Neural progenitor cell (in vitro differentiated cells): ENCODE measurements at regions not wholly inside any gene's neighbourhood (a gene's known extent, or its start where the extent isn't known, plus 50 kb on each side); places are given as distances from the start of the nearest gene placed in this dataset.
"Not testable (repeated sequence)": the region's sequence is repeated elsewhere in the genome, so short reads cannot be mapped to it uniquely, and the experiment has no call there.

Experiments
- DNase-seq: peaks from one replicate; pipeline ENCODE4 v3.0.0-alpha.2; 2016; ENCODE audit warnings: low spot score
- H2AFZ ChIP-seq: fragments of 200-600 bp; sonication (generic); replicated peaks from 2 replicates; pipeline ENCODE4 v1.6.1; 2016; ENCODE audit warnings: antibody characterized with exemption
- H3F3A ChIP-seq: fragments of 200-600 bp; sonication (generic); 2 replicates; pipeline ENCODE4 v1.6.1; 2016; ENCODE audit warnings: antibody characterized with exemption, low read depth
- H3K27ac ChIP-seq: fragments of 200-600 bp; sonication (generic); 2 replicates; pipeline ENCODE4 v1.5.1; 2016; ENCODE audit warnings: mild to moderate bottlenecking
- H3K27me3 ChIP-seq: fragments of 200-600 bp; sonication (generic); 2 replicates; pipeline ENCODE4 v1.6.1; 2016; ENCODE audit warnings: mild to moderate bottlenecking, moderate library complexity
- H3K36me3 ChIP-seq: fragments of 200-600 bp; sonication (generic); 2 replicates; pipeline ENCODE4 v1.5.1; 2016
- H3K4me1 ChIP-seq: fragments of 200-600 bp; sonication (generic); 2 replicates; pipeline ENCODE4 v1.6.1; 2016; ENCODE audit warnings: mixed run types
- H3K4me2 ChIP-seq: fragments of 200-600 bp; sonication (generic); 2 replicates; pipeline ENCODE4 v1.6.1; 2016
- H3K4me3 ChIP-seq: fragments of 200-600 bp; sonication (generic); 2 replicates; pipeline ENCODE4 v1.5.1; 2016
- H3K79me2 ChIP-seq: fragments of 200-600 bp; sonication (generic); 2 replicates; pipeline ENCODE4 v1.6.1; 2016; ENCODE audit warnings: low read depth
- H3K9ac ChIP-seq: fragments of 200-600 bp; sonication (generic); 2 replicates; pipeline ENCODE4 v1.6.1; 2016
- H3K9me3 ChIP-seq: fragments of 200-600 bp; sonication (generic); 2 replicates; pipeline ENCODE4 v1.5.1; 2016; ENCODE audit warnings: low read depth
- H4K20me1 ChIP-seq: fragments of 200-600 bp; sonication (generic); 2 replicates; pipeline ENCODE4 v1.6.1; 2016; ENCODE audit warnings: low read depth
- H3K27ac Mint-ChIP-seq: 3 replicates; pipeline ENCODE4 v1.8.0; 2021; ENCODE audit warnings: mixed read lengths
- H3K27me3 Mint-ChIP-seq: 2 replicates; pipeline ENCODE4 v1.8.0; 2022; ENCODE audit warnings: low read depth, mild to moderate bottlenecking, inconsistent platforms, moderate library complexity, mixed read lengths; ENCODE audit not compliant: insufficient read depth
- H3K36me3 Mint-ChIP-seq: 3 replicates; pipeline ENCODE4 v1.8.0; 2021; ENCODE audit warnings: mixed read lengths
- H3K4me1 Mint-ChIP-seq: 3 replicates; pipeline ENCODE4 v1.8.0; 2021; ENCODE audit warnings: mixed read lengths
- H3K4me3 Mint-ChIP-seq: 3 replicates; pipeline ENCODE4 v1.8.0; 2021; ENCODE audit warnings: mild to moderate bottlenecking, moderate library complexity, mixed read lengths
- H3K9me3 Mint-ChIP-seq: 3 replicates; pipeline ENCODE4 v1.8.0; 2020; ENCODE audit warnings: mixed read lengths
- CTCF ChIP-seq: fragments of 200-600 bp; sonication (generic); IDR thresholded peaks from 2 replicates; pipeline ENCODE4 v1.5.1; 2017; ENCODE audit warnings: antibody characterized with exemption, mild to moderate bottlenecking
- EZH2 ChIP-seq: fragments of 200-600 bp; sonication (generic); IDR thresholded peaks from 2 replicates; pipeline ENCODE4 v1.6.1; 2017; ENCODE audit warnings: antibody characterized with exemption, mild to moderate bottlenecking, moderate library complexity
- EZH2phosphoT487 ChIP-seq: fragments of 200-600 bp; sonication (generic); IDR thresholded peaks from 2 replicates; pipeline ENCODE4 v1.6.1; 2017; ENCODE audit warnings: antibody characterized with exemption

DNA sequence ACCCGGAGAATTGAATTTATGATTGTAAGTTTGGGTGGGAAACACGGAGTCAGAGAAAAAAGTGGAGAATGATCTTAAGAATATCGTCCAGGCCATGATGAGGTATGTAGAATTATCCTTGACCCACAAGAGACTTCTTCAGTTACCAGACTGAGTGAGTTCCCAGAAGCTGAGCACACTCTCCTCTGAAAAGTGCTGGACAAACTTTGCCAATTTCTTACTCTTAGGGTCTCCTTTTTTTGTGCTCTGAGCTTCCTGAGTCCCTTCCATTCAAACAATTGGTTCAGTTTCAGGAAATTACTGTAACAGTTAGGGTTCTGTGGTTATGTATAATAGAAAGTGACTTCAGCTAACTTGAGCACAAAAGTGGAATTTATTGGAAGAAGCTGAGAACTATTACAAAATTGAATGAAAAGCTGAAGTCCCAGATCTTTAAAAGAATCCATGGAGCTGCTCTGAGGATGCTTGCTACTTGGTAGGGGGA, 50.6 kb upstream of the EHBP1 start:
- Histone ChIP-seq H4K20me1 (no peaks in the 10 kb centered on the region), H3F3A (no peaks in the 10 kb centered on the region), H2AFZ (no peak overlapping the region), H3K27me3 (no peaks in the 10 kb centered on the region), H3K4me3 (no peak overlapping the region), H3K4me1 (no peaks in the 10 kb centered on the region), H3K4me2 (no peak overlapping the region), H3K27ac (no peak overlapping the region), H3K9ac (no peak overlapping the region), H3K9me3 (no peaks in the 10 kb centered on the region), H3K79me2 (no peaks in the 10 kb centered on the region), H3K36me3 (no peaks in the 10 kb centered on the region)
- H3K4me1 Mint-ChIP-seq: no peaks in the 10 kb centered on the region
- H3K4me3 Mint-ChIP-seq: no peak overlapping the region
- H3K27me3 Mint-ChIP-seq: no peaks in the 10 kb centered on the region
- TF ChIP-seq EZH2: no peak
- TF ChIP-seq EZH2phosphoT487: no peak
- H3K27ac Mint-ChIP-seq: no peak overlapping the region
- peaks cover 13% of the 10 kb centered on the region for H3K9me3 Mint-ChIP-seq
- DNase-seq: no peak
- H3K36me3 Mint-ChIP-seq: no peaks in the 10 kb centered on the region

GRCh38 chr2:62654423-62654791, 51.1 kb upstream of the EHBP1 start:
- TF ChIP-seq EZH2phosphoT487 (no peak), CTCF (no peak), EZH2 (no peak)
- Mint-ChIP-seq H3K36me3 (no peaks in the 10 kb centered on the region), H3K4me3 (no peak overlapping the region), H3K27me3 (no peaks in the 10 kb centered on the region), H3K27ac (no peak overlapping the region), H3K4me1 (no peaks in the 10 kb centered on the region), H3K9me3 (peaks cover 14% of the 10 kb centered on the region)
- Histone ChIP-seq H3K4me3 (no peak overlapping the region), H3K27me3 (no peaks in the 10 kb centered on the region), H3K27ac (no peak overlapping the region), H3K4me1 (no peaks in the 10 kb centered on the region), H3K9me3 (no peaks in the 10 kb centered on the region), H3K36me3 (no peaks in the 10 kb centered on the region), H3K9ac (no peak overlapping the region), H4K20me1 (no peaks in the 10 kb centered on the region), H3K4me2 (no peak overlapping the region), H2AFZ (no peak overlapping the region), H3K79me2 (no peaks in the 10 kb centered on the region), H3F3A (no peaks in the 10 kb centered on the region)
- no peak for DNase-seq

DNA sequence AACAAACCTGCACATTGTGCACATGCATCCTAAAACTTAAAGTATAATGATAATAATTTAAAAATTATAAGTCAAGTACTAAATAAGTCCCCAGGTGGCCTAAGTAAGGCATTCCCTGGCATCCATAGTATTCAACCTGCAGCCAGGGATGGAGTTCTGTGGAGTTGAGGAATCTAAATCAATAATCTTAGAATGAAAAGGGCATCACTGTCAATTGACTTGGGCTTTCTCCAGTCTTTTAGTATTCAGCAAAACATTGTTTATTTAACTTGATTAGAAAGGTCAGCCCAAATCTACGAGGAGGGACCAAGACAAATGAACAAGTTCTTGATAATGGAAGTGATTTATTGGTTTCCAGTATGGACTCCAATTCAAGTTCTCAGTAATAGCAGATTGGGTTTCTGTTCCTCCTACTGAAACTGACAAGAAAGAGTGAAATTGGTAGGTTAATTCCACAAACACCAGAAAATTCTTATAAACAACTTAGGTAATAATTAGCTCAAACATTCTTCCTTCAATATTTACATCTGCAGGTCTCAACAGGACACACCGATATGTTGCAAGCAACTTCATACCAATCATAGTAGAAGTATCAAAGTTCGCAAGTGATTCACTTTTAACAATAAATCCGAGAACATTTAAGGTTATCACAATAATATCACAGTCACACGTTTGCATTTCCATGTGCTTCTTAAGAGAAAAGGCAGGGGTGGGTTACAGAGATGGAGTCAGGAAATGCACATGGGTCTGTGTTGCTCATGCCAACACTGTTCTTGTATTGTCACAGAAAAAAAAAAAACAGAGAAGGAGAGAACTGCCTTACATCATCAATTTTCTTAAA, 51.7 kb upstream of the EHBP1 start:
- H3K4me3 ChIP-seq: no peak overlapping the region
- no peaks in the 10 kb centered on the region for H3K9me3 ChIP-seq
- Mint-ChIP-seq H3K27ac (no peak overlapping the region), H3K9me3 (peaks cover 14% of the 10 kb centered on the region), H3K36me3 (no peaks in the 10 kb centered on the region), H3K4me1 (no peaks in the 10 kb centered on the region), H3K4me3 (no peak overlapping the region), H3K27me3 (no peaks in the 10 kb centered on the region)
- no peaks in the 10 kb centered on the region for H3K79me2 ChIP-seq
- no peaks in the 10 kb centered on the region for H3K36me3 ChIP-seq
- no peaks in the 10 kb centered on the region for H3K4me1 ChIP-seq
- TF ChIP-seq EZH2: no peak
- no peak for TF ChIP-seq CTCF
- TF ChIP-seq EZH2phosphoT487: no peak
- H2AFZ ChIP-seq: no peak overlapping the region
- H3K27me3 ChIP-seq: no peaks in the 10 kb centered on the region
- H4K20me1 ChIP-seq: no peaks in the 10 kb centered on the region
- H3F3A ChIP-seq: no peaks in the 10 kb centered on the region
- no peak overlapping the region for H3K27ac ChIP-seq
- no peak overlapping the region for H3K9ac ChIP-seq
- no peak for DNase-seq
- no peak overlapping the region for H3K4me2 ChIP-seq

GRCh38 chr2:62649087-62649486, 56.4 kb upstream of the EHBP1 start:
- H3K27me3 ChIP-seq, H3K4me1 ChIP-seq, H3K4me1 Mint-ChIP-seq, H2AFZ ChIP-seq, H3K9me3 ChIP-seq, H3K27ac Mint-ChIP-seq, H3K27me3 Mint-ChIP-seq, H3K4me3 ChIP-seq, H3F3A ChIP-seq, H3K9ac ChIP-seq, H3K27ac ChIP-seq, DNase-seq, H3K36me3 ChIP-seq, H3K4me2 ChIP-seq, H3K4me3 Mint-ChIP-seq, H3K79me2 ChIP-seq, H4K20me1 ChIP-seq, H3K36me3 Mint-ChIP-seq: not testable (repeated sequence)
- H3K9me3 Mint-ChIP-seq: peaks cover 16% of the 10 kb centered on the region
